Mucosa of descending colon (tissue), 3 donors: ENCODE measurements at regions not wholly inside any gene's neighbourhood (a gene's known extent, or its start where the extent isn't known, plus 50 kb on each side); places are given as distances from the start of the nearest gene placed in this dataset.

Source experiments
- ATAC-seq: fragments of 200-7000 bp; cut with Tn5 transposase; one replicate; pipeline ENCODE4 v1.9.1; 2020; ENCODE audit warnings: mild to moderate bottlenecking, moderate library complexity
- DNase-seq, 3 donors: peaks; one replicate each; pipeline ENCODE4 v3.0.0-alpha.2; 2020
- H3K36me3 ChIP-seq: fragments of 200-600 bp; one replicate; pipeline ENCODE4 v1.8.0; 2021; ENCODE audit warnings: low read depth, mild to moderate bottlenecking
- H3K4me1 ChIP-seq: fragments of 200-600 bp; one replicate; pipeline ENCODE4 v1.8.0; 2021; ENCODE audit warnings: low read depth, mild to moderate bottlenecking
- H3K4me3 ChIP-seq: fragments of 200-600 bp; one replicate; pipeline ENCODE4 v1.8.0; 2021; ENCODE audit warnings: mild to moderate bottlenecking
- H3K9me3 ChIP-seq: fragments of 200-600 bp; one replicate; pipeline ENCODE4 v1.8.0; 2021; ENCODE audit warnings: mild to moderate bottlenecking
- CTCF ChIP-seq: fragments of 200-600 bp; IDR thresholded peaks from one replicate; pipeline ENCODE4 v1.8.0; 2022; ENCODE audit warnings: antibody characterized with exemption, mild to moderate bottlenecking
- intact Hi-C, 2 donors: fragments of 100-400 bp; cut with DNase I in 1 of 2; cut with micrococcal nuclease in 1 of 2; formaldehyde crosslinking; loops; one replicate each; pipeline versions ENCODE4 v1.11.0 to v1.11.1; 2022; cut with DNase I, micrococcal nuclease
- donor health status: DM: no; HTN: no; CAD: no; lungs with moderate emphysema.
- donor health status: DM: no; HTN: no; CAD: no.
- donor health status: DM: no; HTN: yes; CAD: no.

GRCh38 chr4:84441758-84442377 lies 57.2 kb downstream of the NKX6-1 start:
- TF ChIP-seq CTCF = no peak

GRCh38 chr4:84439996-84440395 lies 59.1 kb downstream of the NKX6-1 start:
- intact Hi-C loops = no loop called here
- ATAC-seq (no peak), DNase-seq (no peak)
- H3K9me3 ChIP-seq = no peaks in the 10 kb centered on the region
- H3K4me3 ChIP-seq = no peak overlapping the region
- no peaks in the 10 kb centered on the region for H3K36me3 ChIP-seq
- no peaks in the 10 kb centered on the region for H3K4me1 ChIP-seq
- TF ChIP-seq CTCF = no peak

More at GRCh38 chr4:84441758-84442377, 57.2 kb downstream of the NKX6-1 start:
- intact Hi-C loops = no loop called here
- no peak overlapping the region for H3K4me3 ChIP-seq
- no peak for ATAC-seq
- no peaks in the 10 kb centered on the region for H3K36me3 ChIP-seq
- no peaks in the 10 kb centered on the region for H3K4me1 ChIP-seq
- H3K9me3 ChIP-seq = no peaks in the 10 kb centered on the region
- DNase-seq = no peak

GRCh38 chr4:84436812-84437211 lies 62.3 kb downstream of the NKX6-1 start:
- no peak for TF ChIP-seq CTCF
- H3K4me3 ChIP-seq = no peak overlapping the region
- no peak for DNase-seq
- no peaks in the 10 kb centered on the region for H3K4me1 ChIP-seq
- ATAC-seq = no peak
- no peaks in the 10 kb centered on the region for H3K36me3 ChIP-seq
- H3K9me3 ChIP-seq = no peaks in the 10 kb centered on the region
- intact Hi-C loops = no loop called here

GRCh38 chr4:84434344-84434743 lies 64.7 kb downstream of the NKX6-1 start:
- H3K4me1 ChIP-seq = no peaks in the 10 kb centered on the region
- no peak for ATAC-seq

GRCh38 chr4:84433633-84434222 lies 65.4 kb downstream of the NKX6-1 start:
- H3K4me3 ChIP-seq = no peak overlapping the region
- no peaks in the 10 kb centered on the region for H3K36me3 ChIP-seq
- ATAC-seq (no peak), DNase-seq (no peak)
- intact Hi-C loops = no loop called here
- no peaks in the 10 kb centered on the region for H3K9me3 ChIP-seq
- TF ChIP-seq CTCF = no peak
- no peaks in the 10 kb centered on the region for H3K4me1 ChIP-seq

More at GRCh38 chr4:84434344-84434743, 64.7 kb downstream of the NKX6-1 start:
- H3K36me3 ChIP-seq = no peaks in the 10 kb centered on the region
- intact Hi-C loops = no loop called here
- no peaks in the 10 kb centered on the region for H3K9me3 ChIP-seq
- TF ChIP-seq CTCF = no peak
- no peak overlapping the region for H3K4me3 ChIP-seq
- no peak for DNase-seq
